Muscle of leg (tissue), 3 donors: ENCODE measurements at regions not wholly inside any gene's neighbourhood (a gene's known extent, or its start where the extent isn't known, plus 50 kb on each side); places are given as distances from the start of the nearest gene placed in this dataset.

Source experiments
- DNase-seq: peaks from one replicate; pipeline ENCODE4 v3.0.0; 2013
- H3K27ac ChIP-seq: one replicate; pipeline ENCODE4 v1.5.1; 2013; ENCODE audit warnings: mild to moderate bottlenecking, low read length, control low read depth
- H3K27me3 ChIP-seq: one replicate; pipeline ENCODE4 v1.6.1; 2013; ENCODE audit warnings: low read length; ENCODE audit not compliant: control insufficient read depth, insufficient read depth
- H3K36me3 ChIP-seq: one replicate; pipeline ENCODE4 v1.6.1; 2013; ENCODE audit warnings: low read length; ENCODE audit not compliant: control insufficient read depth, insufficient read depth
- H3K4me1 ChIP-seq: one replicate; pipeline ENCODE4 v1.6.1; 2013; ENCODE audit warnings: low read length; ENCODE audit not compliant: control insufficient read depth, insufficient read depth
- H3K4me3 ChIP-seq: one replicate; pipeline ENCODE4 v1.5.1; 2013; ENCODE audit warnings: low read length, control low read depth
- H3K9me3 ChIP-seq: replicated peaks from 2 replicates; pipeline ENCODE4 v1.6.1; 2013; ENCODE audit warnings: low read depth, low read length; ENCODE audit not compliant: control insufficient read depth
- WGBS: methylation state at CpG from one replicate; pipeline ENCODE4 v1.1.5; 2013; ENCODE audit warnings: missing lambda C conversion rate; ENCODE audit not compliant: insufficient coverage; 5-methylcytosine and 5-hydroxymethylcytosine counted together

DNA sequence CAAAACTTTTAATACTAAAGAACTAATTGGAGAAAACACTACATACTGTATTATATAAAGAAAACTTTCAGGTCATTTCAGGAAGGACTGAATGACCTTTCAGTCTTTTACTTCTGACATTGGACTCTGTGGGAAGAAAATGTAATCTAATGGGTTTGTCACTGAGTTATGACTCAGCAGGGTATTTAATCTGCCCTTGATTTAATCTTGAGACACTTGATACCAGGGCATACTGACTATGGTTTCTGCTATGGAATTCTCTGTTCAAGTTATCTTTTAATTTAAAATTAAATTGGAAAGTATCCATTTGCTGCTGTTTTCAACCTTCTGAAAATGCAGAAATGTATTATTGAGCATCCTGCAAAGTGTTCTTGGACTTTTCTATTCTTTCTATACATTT, 354.2 kb upstream of the GALNT5 start:
- DNase-seq, result no peak
- no peak overlapping the region for H3K4me3 ChIP-seq
- H3K27ac ChIP-seq, result no peak overlapping the region
- H3K4me1 ChIP-seq, result no peaks in the 10 kb centered on the region
- no peaks in the 10 kb centered on the region for H3K9me3 ChIP-seq
- no peaks in the 10 kb centered on the region for H3K36me3 ChIP-seq
- H3K27me3 ChIP-seq, result no peaks in the 10 kb centered on the region

DNA sequence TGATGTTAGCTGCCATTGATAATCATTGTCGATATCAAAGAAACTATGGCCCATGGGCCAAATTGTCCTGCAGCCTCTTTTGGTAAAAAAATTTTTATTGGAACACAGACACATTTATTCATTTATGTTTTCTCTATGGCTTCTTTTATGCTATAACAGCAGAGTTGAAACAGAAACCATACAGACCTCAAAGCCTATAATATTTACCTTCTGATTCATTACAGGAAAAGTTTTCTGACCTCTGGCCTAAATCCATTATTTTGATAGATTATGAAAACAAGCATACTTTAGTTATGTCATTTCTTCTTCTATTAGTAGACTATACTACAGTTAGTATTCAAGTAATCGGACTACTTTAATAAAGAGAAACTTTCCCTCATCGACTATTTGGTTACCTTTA, 349.7 kb upstream of the GALNT5 start:
- no CpG with 5 or more reads among the region's 3 CpGs for WGBS
- DNase-seq, result no peak
- Histone ChIP-seq H3K9me3 (no peaks in the 10 kb centered on the region), H3K36me3 (no peaks in the 10 kb centered on the region), H3K27me3 (no peaks in the 10 kb centered on the region), H3K27ac (no peak overlapping the region), H3K4me3 (no peak overlapping the region), H3K4me1 (no peaks in the 10 kb centered on the region)

DNA sequence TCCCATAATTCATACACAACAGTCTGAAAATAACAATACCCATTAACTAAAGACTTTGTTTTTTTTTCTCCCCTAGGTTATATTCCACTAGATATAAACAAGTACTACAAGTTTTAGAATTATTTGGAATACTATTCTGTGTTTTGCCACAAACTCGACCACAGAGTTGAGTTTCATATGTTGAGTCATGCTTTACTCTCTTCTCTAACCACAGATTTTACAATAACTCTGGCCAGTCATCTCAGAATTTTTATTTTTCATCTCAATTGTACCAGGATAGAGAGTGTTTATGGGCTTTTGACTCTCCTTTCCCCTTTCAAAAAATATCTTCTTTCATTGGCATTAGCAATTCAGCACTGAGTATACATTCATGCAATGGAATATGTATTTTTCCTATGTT, 348.7 kb upstream of the GALNT5 start:
- no peak for DNase-seq
- Histone ChIP-seq H3K4me3 (no peak overlapping the region), H3K27me3 (no peaks in the 10 kb centered on the region), H3K36me3 (no peaks in the 10 kb centered on the region), H3K4me1 (no peaks in the 10 kb centered on the region), H3K27ac (no peak overlapping the region), H3K9me3 (no peaks in the 10 kb centered on the region)
- WGBS, result no CpG with 5 or more reads among the region's 1 CpG

DNA sequence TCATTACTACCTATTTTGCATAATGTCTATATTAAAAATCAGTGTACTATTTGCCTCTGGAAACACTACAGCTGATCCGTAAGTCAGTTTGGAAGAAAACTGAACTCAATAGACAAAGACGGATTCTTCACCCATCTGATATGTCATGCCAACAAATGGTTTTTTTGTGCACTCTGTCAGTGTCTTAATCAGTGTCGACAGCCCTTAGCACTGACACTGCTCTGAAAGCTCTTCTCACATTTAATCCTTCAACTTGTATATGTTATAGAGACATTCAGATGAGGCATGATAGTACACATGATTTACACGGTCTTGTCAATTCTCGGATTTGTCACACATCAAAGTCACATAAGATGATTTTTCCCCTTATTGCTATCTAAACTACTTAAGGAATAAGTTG, 347.5 kb upstream of the GALNT5 start:
- Histone ChIP-seq H3K4me1 (no peaks in the 10 kb centered on the region), H3K4me3 (no peak overlapping the region), H3K36me3 (no peaks in the 10 kb centered on the region), H3K27me3 (no peaks in the 10 kb centered on the region), H3K27ac (no peak overlapping the region), H3K9me3 (no peaks in the 10 kb centered on the region)
- WGBS, result no CpG with 5 or more reads among the region's 5 CpGs
- DNase-seq, result no peak

DNA sequence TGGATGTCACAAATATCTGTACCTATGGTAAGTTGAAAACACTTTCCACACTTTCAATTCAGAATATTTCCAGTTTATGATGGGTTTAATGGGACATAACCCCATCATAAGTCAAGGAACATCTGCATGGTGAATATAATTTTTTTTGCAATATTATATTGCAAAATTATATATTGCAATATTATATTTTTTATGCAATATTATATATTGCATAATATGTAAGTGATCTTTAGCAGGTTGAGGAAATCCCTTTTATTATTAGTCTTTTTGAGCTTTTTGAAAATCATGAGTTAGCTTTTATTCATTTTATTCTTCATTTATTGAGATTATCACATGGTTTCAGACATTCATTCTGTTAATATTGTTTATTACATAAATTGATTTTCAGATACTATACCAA, 342.2 kb upstream of the GALNT5 start:
- DNase-seq, result no peak
- H3K4me1 ChIP-seq, result no peaks in the 10 kb centered on the region
- H3K9me3 ChIP-seq, result no peaks in the 10 kb centered on the region
- no peak overlapping the region for H3K27ac ChIP-seq
- no peaks in the 10 kb centered on the region for H3K27me3 ChIP-seq
- no peaks in the 10 kb centered on the region for H3K36me3 ChIP-seq
- no peak overlapping the region for H3K4me3 ChIP-seq

DNA sequence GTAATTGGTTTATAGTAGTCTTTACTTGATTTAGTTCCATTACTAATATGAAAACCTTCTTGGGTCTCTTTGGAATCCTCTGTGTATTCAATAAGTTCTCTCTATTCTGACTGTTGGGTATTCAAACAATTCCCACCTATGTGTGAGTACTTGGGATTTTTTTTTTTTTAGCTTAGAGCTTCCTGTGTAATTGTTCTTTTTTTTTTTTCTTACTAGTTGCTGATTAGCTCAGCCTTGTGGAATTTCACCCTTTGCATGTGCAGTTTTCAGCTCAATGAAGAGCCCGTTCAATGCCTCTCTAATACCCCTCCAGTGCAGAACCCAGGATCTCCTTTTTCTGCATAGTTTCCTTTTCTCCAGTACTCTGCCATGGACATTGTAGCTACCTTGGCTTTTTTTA, 339.1 kb upstream of the GALNT5 start:
- Histone ChIP-seq H3K36me3 (no peaks in the 10 kb centered on the region), H3K4me3 (no peak overlapping the region), H3K27ac (no peak overlapping the region), H3K4me1 (no peaks in the 10 kb centered on the region), H3K27me3 (no peaks in the 10 kb centered on the region), H3K9me3 (no peaks in the 10 kb centered on the region)
- no peak for DNase-seq
- WGBS, result 80% methylated on average over 1 of the region's 1 CpG

DNA sequence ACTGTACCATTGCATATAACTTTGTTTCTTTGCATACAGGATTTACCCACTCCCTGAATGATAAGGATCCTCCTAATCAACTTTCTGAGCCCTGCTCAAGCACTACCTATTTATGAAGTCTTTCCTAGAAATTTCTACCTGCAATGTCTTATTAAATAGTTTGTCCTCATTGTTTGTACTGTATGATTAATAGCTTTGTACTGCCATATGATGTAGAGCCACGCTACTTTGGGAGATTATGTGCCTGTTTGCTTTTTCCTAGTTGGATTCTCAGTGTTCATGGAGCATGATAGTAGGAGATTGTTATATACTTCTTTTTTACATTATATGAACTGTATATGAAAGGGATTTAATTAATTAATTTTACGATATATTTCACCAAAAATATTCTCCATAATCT, 327.1 kb upstream of the GALNT5 start:
- Histone ChIP-seq H3K4me1 (no peaks in the 10 kb centered on the region), H3K9me3 (peaks cover 8% of the 10 kb centered on the region), H3K27ac (no peak overlapping the region), H3K4me3 (no peak overlapping the region), H3K27me3 (no peaks in the 10 kb centered on the region), H3K36me3 (no peaks in the 10 kb centered on the region)
- no CpG with 5 or more reads among the region's 2 CpGs for WGBS
- DNase-seq, result no peak

DNA sequence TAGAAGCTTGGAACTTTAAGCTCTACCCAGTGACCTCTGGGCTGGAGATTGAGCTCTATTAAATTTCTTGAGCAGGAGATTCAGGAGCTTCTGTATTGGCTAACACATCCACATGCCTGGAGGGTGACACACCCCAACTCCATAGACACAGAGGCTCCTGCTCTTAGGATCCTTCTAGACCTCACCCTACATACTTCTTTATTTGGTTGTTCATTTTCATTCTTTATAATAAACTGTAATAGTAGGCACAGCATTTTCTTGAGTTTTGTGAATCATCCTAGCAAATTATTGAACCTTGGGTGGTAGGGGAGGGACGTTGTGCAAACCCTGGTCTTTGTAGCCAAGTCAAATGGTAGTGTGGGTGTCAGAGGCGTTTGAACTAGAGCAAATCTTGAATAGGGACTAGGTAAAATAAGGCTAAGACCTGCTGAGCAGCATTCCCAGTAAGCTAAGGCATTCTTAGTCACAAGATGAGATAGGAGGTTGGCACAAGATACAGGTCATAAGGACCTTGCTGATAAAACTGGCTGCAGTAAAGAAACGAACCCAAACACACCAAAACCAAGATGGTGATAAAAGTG, 323.8 kb upstream of the GALNT5 start:
- 67% methylated on average over 1 of the region's 3 CpGs for WGBS
- DNase-seq, result no peak

DNA sequence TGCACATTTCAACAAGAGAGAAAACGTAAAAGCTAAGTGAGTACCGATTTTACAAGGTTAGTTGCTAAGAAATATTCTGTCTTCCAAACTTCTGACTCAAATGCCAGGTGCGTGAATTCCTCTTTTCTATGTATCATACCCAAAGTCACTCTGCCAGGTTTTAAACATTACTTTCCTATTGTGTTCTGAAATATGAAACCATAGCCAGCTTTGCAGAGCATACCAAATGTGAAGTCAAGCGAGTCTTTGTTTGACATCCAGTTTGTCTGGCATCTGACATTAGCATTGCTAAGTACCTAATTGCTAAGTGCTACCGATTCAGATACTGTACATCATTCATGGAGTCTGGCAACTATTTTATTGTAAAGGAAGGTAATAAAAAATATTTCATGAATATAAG, 321.9 kb upstream of the GALNT5 start:
- no peaks in the 10 kb centered on the region for H3K36me3 ChIP-seq
- no peak overlapping the region for H3K27ac ChIP-seq
- DNase-seq, result no peak
- H3K4me1 ChIP-seq, result no peaks in the 10 kb centered on the region
- no CpG with 5 or more reads among the region's 5 CpGs for WGBS
- no peaks in the 10 kb centered on the region for H3K9me3 ChIP-seq
- no peaks in the 10 kb centered on the region for H3K27me3 ChIP-seq
- H3K4me3 ChIP-seq, result no peak overlapping the region

More for the DNA sequence above, 323.8 kb upstream of the GALNT5 start:
- Histone ChIP-seq H3K9me3 (no peaks in the 10 kb centered on the region), H3K27ac (no peak overlapping the region), H3K4me1 (no peaks in the 10 kb centered on the region), H3K4me3 (no peak overlapping the region), H3K36me3 (no peaks in the 10 kb centered on the region), H3K27me3 (no peaks in the 10 kb centered on the region)

DNA sequence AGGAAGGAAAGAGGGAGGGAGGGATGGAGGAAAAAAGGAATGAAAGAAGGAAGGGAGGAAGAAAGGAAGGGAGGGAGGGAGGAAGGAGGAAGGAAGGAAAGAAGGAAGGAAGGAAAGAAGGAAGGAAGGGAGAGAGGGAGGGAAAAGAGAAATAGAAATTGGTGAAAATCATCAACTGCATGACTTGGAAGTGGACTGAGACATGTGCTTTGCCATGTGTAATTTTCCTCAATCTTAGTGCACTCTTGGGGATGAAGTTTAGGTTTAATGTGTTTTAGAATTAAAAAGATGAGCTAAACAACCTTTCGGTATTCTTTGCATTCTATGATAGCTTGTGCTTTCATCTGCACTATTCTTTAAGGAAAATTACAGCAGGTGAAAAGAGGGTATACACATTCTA, 320.1 kb upstream of the GALNT5 start:
- H3K9me3 ChIP-seq, result no peaks in the 10 kb centered on the region
- DNase-seq, result no peak
- H3K4me1 ChIP-seq, result no peaks in the 10 kb centered on the region
- H3K27me3 ChIP-seq, result no peaks in the 10 kb centered on the region
- WGBS, result no CpG with 5 or more reads among the region's 1 CpG
- no peak overlapping the region for H3K27ac ChIP-seq
- no peaks in the 10 kb centered on the region for H3K36me3 ChIP-seq
- no peak overlapping the region for H3K4me3 ChIP-seq

DNA sequence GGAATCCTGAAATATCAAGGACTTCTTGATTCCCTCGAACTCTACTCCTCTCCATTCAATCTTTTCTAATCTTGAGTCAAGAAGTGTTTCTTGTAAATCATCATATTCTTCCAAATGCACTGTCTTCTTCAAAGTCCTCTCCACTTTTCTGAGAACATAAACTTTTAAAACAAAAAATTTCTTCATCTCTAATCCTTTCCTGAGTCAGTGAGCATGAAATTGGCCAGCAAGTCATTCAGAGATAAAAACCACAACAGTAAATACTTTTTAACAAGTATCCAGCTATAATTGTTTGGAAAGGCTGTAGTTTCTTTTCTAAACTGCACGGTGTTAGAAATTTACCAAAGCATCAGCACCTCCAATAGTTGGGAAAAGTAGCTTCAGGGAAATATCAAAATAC, 312.6 kb upstream of the GALNT5 start:
- no CpG with 5 or more reads among the region's 2 CpGs for WGBS
- no peaks in the 10 kb centered on the region for H3K27me3 ChIP-seq
- H3K4me3 ChIP-seq, result no peak overlapping the region
- H3K36me3 ChIP-seq, result no peaks in the 10 kb centered on the region
- no peaks in the 10 kb centered on the region for H3K4me1 ChIP-seq
- H3K27ac ChIP-seq, result no peak overlapping the region
- no peaks in the 10 kb centered on the region for H3K9me3 ChIP-seq
- DNase-seq, result no peak
